Calu3 (cell line): ENCODE measurements at regions not wholly inside any gene's neighbourhood (a gene's known extent, or its start where the extent isn't known, plus 50 kb on each side); places are given as distances from the start of the nearest gene placed in this dataset.

Experiments
- BruUV-seq: library from RNA; stranded (reverse); fragments of 400-500 nt; replicated peaks from 2 replicates; lab custom pipeline; 2021; lab: Mats Ljungman, UMichigan
- CTCF ChIA-PET: fragments of 300-600 bp; sonication (Branson Sonifier 250); formaldehyde crosslinking; loops from one replicate; lab custom pipeline; 2022; ENCODE audit warnings: antibody characterized with exemption; lab: Charles Lee
- DNase-seq: peaks from one replicate; pipeline ENCODE4 v3.0.0; 2022
- H3K27ac Mint-ChIP-seq: one replicate; pipeline ENCODE4 v1.8.0; 2022; ENCODE audit warnings: mixed read lengths; ENCODE audit not compliant: unreplicated experiment
- H3K27me3 Mint-ChIP-seq: one replicate; pipeline ENCODE4 v1.8.0; 2022; ENCODE audit warnings: mixed read lengths; ENCODE audit not compliant: unreplicated experiment
- H3K36me3 Mint-ChIP-seq: one replicate; pipeline ENCODE4 v1.8.0; 2022; ENCODE audit warnings: mild to moderate bottlenecking, moderate library complexity, mixed read lengths; ENCODE audit not compliant: insufficient read depth, unreplicated experiment
- H3K4me1 Mint-ChIP-seq: one replicate; pipeline ENCODE4 v1.8.0; 2022; ENCODE audit warnings: mild to moderate bottlenecking, low read depth, mixed read lengths; ENCODE audit not compliant: unreplicated experiment
- H3K4me3 Mint-ChIP-seq: one replicate; pipeline ENCODE4 v1.8.0; 2022; ENCODE audit warnings: mild to moderate bottlenecking, low read depth, moderate library complexity, mixed read lengths; ENCODE audit not compliant: unreplicated experiment
- H3K9me3 Mint-ChIP-seq: one replicate; pipeline ENCODE4 v1.8.0; 2022; ENCODE audit warnings: low read depth, mixed read lengths; ENCODE audit not compliant: unreplicated experiment
- intact Hi-C: fragments of 100-400 bp; cut with micrococcal nuclease; formaldehyde crosslinking; loops from one replicate; pipeline ENCODE4 v1.10.0; 2022; ENCODE audit not compliant: unreplicated experiment
- TF ChIP-seq, protein P1 (sequence below): fragments of 200-600 bp; IDR thresholded peaks from one replicate; pipeline ENCODE4 v1.8.0; 2022; ENCODE audit warnings: antibody characterized with exemption; ENCODE audit not compliant: unreplicated experiment

DNA sequence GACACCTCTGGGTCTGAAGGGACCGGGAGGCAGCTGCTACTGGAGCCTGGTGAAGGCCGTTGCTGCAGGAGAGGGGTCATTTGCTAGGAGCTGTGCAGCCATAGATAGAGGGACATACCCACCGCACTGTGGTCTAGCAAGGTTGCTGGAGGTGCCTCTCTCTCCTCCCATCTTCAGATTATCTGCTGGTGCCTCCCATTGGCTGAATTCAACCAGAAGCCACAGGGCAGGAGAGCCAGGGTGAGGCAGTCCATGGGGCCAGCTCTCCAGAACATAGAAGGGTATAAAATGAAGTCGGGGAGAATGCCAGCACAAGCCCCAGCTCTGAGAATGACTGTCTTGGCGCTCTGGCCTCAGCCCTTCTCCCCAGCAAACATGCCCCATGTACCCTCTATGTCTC, 98.0 kb downstream of the VEGFA start:
- intact Hi-C loops = no loop called here
- TF ChIP-seq, protein P1, sequence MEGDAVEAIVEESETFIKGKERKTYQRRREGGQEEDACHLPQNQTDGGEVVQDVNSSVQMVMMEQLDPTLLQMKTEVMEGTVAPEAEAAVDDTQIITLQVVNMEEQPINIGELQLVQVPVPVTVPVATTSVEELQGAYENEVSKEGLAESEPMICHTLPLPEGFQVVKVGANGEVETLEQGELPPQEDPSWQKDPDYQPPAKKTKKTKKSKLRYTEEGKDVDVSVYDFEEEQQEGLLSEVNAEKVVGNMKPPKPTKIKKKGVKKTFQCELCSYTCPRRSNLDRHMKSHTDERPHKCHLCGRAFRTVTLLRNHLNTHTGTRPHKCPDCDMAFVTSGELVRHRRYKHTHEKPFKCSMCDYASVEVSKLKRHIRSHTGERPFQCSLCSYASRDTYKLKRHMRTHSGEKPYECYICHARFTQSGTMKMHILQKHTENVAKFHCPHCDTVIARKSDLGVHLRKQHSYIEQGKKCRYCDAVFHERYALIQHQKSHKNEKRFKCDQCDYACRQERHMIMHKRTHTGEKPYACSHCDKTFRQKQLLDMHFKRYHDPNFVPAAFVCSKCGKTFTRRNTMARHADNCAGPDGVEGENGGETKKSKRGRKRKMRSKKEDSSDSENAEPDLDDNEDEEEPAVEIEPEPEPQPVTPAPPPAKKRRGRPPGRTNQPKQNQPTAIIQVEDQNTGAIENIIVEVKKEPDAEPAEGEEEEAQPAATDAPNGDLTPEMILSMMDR = no peak
- BruUV-seq = no TSS peak
- Mint-ChIP-seq H3K27me3 (no peaks in the 10 kb centered on the region), H3K4me3 (no peak overlapping the region), H3K36me3 (peaks cover 6% of the 10 kb centered on the region), H3K4me1 (peaks cover 13% of the 10 kb centered on the region), H3K9me3 (no peaks in the 10 kb centered on the region), H3K27ac (no peak overlapping the region)
- CTCF ChIA-PET = interaction anchor here (0.6 kb wide), 1 partner anchor 160 kb away, joined by 3 read pairs; no protein-coding TSS in a partner anchor
- no peak for DNase-seq

DNA sequence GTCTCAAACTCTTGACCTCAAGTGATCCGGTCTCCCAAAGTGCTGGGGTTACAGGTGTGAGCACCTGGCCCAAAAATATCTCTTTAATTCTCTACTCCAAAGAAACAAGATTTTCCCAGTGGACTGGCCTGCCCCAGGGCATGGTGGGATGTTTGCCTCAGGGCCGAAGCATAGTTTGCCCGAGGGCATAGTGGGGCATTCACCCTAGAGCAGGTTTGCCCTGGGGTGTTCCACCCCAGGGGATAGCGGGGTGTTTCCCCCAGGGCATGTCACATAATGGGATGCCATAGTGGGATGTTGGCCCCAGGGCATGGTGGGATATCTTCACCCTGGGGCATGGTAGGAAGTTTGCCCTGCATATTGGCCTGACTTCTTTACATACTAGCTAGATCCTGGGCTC, 97.2 kb downstream of the VEGFA start:
- H3K4me3 Mint-ChIP-seq = no peak overlapping the region
- H3K4me1 Mint-ChIP-seq = peaks cover 11% of the 10 kb centered on the region
- H3K9me3 Mint-ChIP-seq = no peaks in the 10 kb centered on the region
- BruUV-seq = no TSS peak
- TF ChIP-seq, protein P1 = no peak
- intact Hi-C loops = no loop called here
- no peaks in the 10 kb centered on the region for H3K27me3 Mint-ChIP-seq
- CTCF ChIA-PET = interaction anchor here (2.9 kb wide), 1 partner anchor 11 kb away, joined by 9 read pairs; no protein-coding TSS in a partner anchor
- no peak overlapping the region for H3K27ac Mint-ChIP-seq
- peaks cover 6% of the 10 kb centered on the region for H3K36me3 Mint-ChIP-seq
- no peak for DNase-seq

DNA sequence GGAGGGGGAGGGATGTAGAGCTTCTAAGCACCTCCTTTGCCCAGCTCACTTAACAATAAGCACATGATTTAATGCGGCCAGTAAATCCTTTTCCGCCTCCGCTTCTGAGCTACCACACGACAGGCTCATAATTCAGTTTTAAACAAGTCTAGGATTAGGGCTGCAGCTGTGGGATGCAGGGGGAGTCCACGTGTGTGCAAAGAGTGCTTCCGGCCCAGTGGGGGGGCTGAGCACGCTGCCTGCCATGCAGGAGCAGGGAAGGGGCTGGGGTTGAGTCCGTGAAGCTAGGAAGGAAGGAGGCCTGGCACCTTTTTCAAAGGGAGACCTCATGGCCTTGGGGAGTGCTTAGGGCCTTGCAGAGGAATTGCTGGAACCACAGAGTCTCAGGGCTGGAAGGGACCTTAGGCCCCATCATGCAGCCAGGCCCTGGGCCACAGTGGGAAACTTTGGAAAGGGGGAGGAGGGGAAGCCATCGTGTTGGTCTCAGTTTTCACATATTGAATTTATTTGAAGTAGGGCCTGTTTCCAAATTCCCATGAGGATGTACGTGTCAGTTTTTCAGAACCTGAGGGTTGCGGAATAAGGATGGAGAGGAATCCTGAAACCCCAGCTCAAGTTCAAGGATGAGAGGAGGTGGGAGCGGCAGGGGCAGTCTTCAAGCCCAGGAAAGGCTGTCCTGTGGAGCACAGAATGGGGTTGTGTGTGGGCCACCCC, 96.1 kb downstream of the VEGFA start:
- peaks cover 8% of the 10 kb centered on the region for H3K4me1 Mint-ChIP-seq
- no TSS peak for BruUV-seq
- H3K9me3 Mint-ChIP-seq = no peaks in the 10 kb centered on the region
- TF ChIP-seq, protein P1 = no peak
- peaks cover 6% of the 10 kb centered on the region for H3K36me3 Mint-ChIP-seq
- DNase-seq = no peak
- intact Hi-C loops = no loop called here
- CTCF ChIA-PET = interaction anchor here (2.9 kb wide), 1 partner anchor 10 kb away, joined by 9 read pairs; no protein-coding TSS in a partner anchor
- H3K27me3 Mint-ChIP-seq = no peaks in the 10 kb centered on the region
- H3K4me3 Mint-ChIP-seq = no peak overlapping the region
- no peak overlapping the region for H3K27ac Mint-ChIP-seq

DNA sequence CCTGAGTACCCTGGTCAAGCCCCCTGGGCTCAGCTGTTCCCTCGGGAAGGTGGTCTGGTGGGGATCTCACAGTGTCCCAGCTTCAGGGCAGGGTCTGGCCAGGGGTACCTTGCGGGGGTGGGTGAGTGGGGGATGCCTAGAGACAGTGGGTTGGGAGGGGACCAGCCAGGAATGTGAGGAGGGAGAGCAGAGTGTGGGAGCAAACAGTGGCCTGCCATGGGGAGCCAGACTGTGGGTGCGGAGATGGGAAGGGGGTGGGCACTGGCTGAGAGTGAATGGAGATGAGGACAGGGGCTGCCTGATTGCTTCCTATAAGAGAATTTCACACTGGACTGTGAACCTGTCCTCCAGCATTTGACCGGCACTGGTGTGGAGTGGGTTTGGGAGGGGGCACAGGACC, 95.1 kb downstream of the VEGFA start:
- Mint-ChIP-seq H3K4me1 (peaks cover 3% of the 10 kb centered on the region), H3K9me3 (no peaks in the 10 kb centered on the region), H3K27me3 (no peaks in the 10 kb centered on the region), H3K36me3 (peaks cover 6% of the 10 kb centered on the region), H3K27ac (no peak overlapping the region), H3K4me3 (no peak overlapping the region)
- intact Hi-C loops = no loop called here
- CTCF ChIA-PET = interaction anchor here (0.7 to 2.9 kb wide), 5 partner anchors 9 to 59 kb away, joined by 3 to 9 read pairs (median 3); no protein-coding TSS in a partner anchor
- no peak for DNase-seq
- no TSS peak for BruUV-seq
- TF ChIP-seq, protein P1 = no peak
